MCF 10A (cell line): ENCODE measurements at regions not wholly inside any gene's neighbourhood (a gene's known extent, or its start where the extent isn't known, plus 50 kb on each side); places are given as distances from the start of the nearest gene placed in this dataset.

Experiments
- BruUV-seq: library from RNA; stranded (reverse); fragments of 400-500 nt; replicated peaks from 2 replicates; lab custom pipeline; 2021; lab: Mats Ljungman, UMichigan
- CTCF ChIA-PET: fragments of 300-600 bp; sonication (Branson Sonifier 250); formaldehyde crosslinking; extraction: SDS; loops from one replicate; lab custom pipeline; 2021; ENCODE audit warnings: antibody characterized with exemption, inconsistent platforms; lab: Yijun Ruan, JAX
- POLR2A ChIA-PET: fragments of 300-600, 350-650 bp; sonication (Branson Sonifier 250); formaldehyde crosslinking; extraction: SDS; loops from one replicate; lab custom pipeline; 2020; ENCODE audit warnings: antibody characterized with exemption, inconsistent platforms; lab: Yijun Ruan, JAX
- DNase-seq: peaks from one replicate; pipeline ENCODE4 v3.0.0-alpha.2; 2018; ENCODE audit not compliant: unreplicated experiment
- H3K27ac Mint-ChIP-seq: one replicate; pipeline ENCODE4 v1.8.0; 2022; ENCODE audit warnings: mild to moderate bottlenecking, low read depth, mixed read lengths; ENCODE audit not compliant: unreplicated experiment
- H3K27me3 Mint-ChIP-seq: one replicate; pipeline ENCODE4 v1.8.0; 2022; ENCODE audit warnings: mixed read lengths; ENCODE audit not compliant: insufficient read depth, unreplicated experiment
- H3K36me3 Mint-ChIP-seq: one replicate; pipeline ENCODE4 v1.8.0; 2022; ENCODE audit warnings: mild to moderate bottlenecking, moderate library complexity, mixed read lengths; ENCODE audit not compliant: insufficient read depth, unreplicated experiment
- H3K4me1 Mint-ChIP-seq: one replicate; pipeline ENCODE4 v1.8.0; 2022; ENCODE audit warnings: mixed read lengths; ENCODE audit not compliant: insufficient read depth, unreplicated experiment
- H3K4me3 Mint-ChIP-seq: one replicate; pipeline ENCODE4 v1.8.0; 2022; ENCODE audit warnings: mild to moderate bottlenecking, moderate library complexity, mixed read lengths; ENCODE audit not compliant: unreplicated experiment
- H3K9me3 Mint-ChIP-seq: one replicate; pipeline ENCODE4 v1.8.0; 2022; ENCODE audit warnings: mixed read lengths; ENCODE audit not compliant: unreplicated experiment
- CTCF ChIP-seq: fragments of 200-600 bp; IDR thresholded peaks from one replicate; pipeline ENCODE4 v1.8.0; 2022; ENCODE audit warnings: antibody characterized with exemption, mild to moderate bottlenecking; ENCODE audit not compliant: unreplicated experiment
- intact Hi-C: fragments of 100-400 bp; cut with micrococcal nuclease; formaldehyde crosslinking; loops from 2 replicates; pipeline ENCODE4 v1.14.1; 2022

DNA sequence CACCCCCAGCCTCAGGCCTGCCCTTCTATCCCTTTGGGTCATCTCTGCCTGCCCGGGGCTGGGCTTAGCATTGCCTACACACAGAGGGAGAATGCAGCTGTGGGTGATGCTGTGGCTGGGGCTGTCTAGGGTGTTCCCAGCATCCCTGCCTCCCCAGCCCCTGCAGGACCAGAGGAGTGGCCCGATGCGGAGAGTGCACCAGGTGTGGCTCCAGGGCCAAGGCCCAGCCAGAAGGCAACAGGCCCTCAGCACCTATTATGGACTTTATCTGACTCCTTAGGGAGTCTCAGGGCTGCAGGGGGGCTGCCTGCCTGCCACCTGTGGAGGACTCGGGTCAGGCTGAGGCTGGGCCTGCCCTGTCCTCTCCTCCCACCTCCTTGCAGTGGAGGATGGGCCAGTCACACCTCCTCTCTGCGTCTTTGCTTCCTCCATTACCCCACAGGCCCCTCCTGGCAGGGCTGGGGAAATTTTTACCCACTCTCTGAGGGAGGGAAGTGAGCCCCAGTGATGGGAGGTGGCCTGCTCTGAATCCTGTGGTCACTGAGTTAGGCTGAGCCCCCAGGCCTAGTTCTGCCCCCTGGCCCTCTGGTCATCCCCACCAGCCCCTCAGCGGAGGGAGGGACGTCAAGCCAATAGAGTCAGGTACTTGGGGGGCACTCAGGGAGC lies 92.9 kb upstream of the PCBD1 start:
- H3K4me1 Mint-ChIP-seq = no peaks in the 10 kb centered on the region
- H3K4me3 Mint-ChIP-seq = no peak overlapping the region
- no TSS peak for BruUV-seq
- no peaks in the 10 kb centered on the region for H3K36me3 Mint-ChIP-seq
- DNase-seq = no peak
- no peak for TF ChIP-seq CTCF
- ChIA-PET POLR2A (no interaction called here), CTCF (no interaction called here)
- intact Hi-C loops = no loop called here
- peaks cover 26% of the 10 kb centered on the region for H3K27me3 Mint-ChIP-seq
- H3K27ac Mint-ChIP-seq = no peak overlapping the region
- H3K9me3 Mint-ChIP-seq = no peaks in the 10 kb centered on the region

- Mint-ChIP-seq H3K27me3 (peaks cover 23% of the 10 kb centered on the region), H3K4me1 (no peaks in the 10 kb centered on the region)
- intact Hi-C loops = no loop called here
These were observed 93.6 kb upstream of the PCBD1 start for GRCh38 chr10:70981936-70982335.

DNA sequence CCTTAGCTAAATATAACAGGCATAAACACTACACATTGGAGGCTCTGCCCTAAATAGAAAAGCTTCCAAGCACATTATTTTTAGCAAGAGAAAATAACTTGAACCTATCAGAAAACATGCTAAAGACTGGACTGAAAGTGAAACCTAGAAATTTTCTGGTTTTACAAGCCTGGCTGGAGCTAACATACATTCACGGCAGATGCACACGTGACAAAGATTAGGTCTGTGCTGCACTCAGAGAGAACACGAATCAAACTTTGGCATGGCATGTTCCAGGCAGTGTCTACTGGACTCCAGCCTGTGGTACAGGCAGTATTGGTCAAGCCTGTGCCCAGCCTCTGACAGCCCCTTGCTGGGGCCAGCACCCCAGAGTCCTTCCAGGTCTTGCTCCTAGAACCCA lies 94.1 kb upstream of the PCBD1 start:
- TF ChIP-seq CTCF = no peak
- H3K27me3 Mint-ChIP-seq = peaks cover 25% of the 10 kb centered on the region
- CTCF ChIA-PET = interaction anchor here (1.2 kb wide), 1 partner anchor 79 kb away, joined by 3 read pairs; no protein-coding TSS in a partner anchor
- no peaks in the 10 kb centered on the region for H3K36me3 Mint-ChIP-seq
- POLR2A ChIA-PET = no interaction called here
- H3K4me1 Mint-ChIP-seq = no peaks in the 10 kb centered on the region
- no peak overlapping the region for H3K4me3 Mint-ChIP-seq
- no peak for DNase-seq
- H3K9me3 Mint-ChIP-seq = no peaks in the 10 kb centered on the region
- H3K27ac Mint-ChIP-seq = no peak overlapping the region
- no TSS peak for BruUV-seq
- intact Hi-C loops = no loop called here

More at GRCh38 chr10:70981936-70982335, 93.6 kb upstream of the PCBD1 start:
- no peaks in the 10 kb centered on the region for H3K9me3 Mint-ChIP-seq
- BruUV-seq = no TSS peak
- ChIA-PET POLR2A (no interaction called here), CTCF (no interaction called here)
- no peak for DNase-seq
- TF ChIP-seq CTCF = no peak
- no peak overlapping the region for H3K4me3 Mint-ChIP-seq
- H3K27ac Mint-ChIP-seq = no peak overlapping the region
- H3K36me3 Mint-ChIP-seq = no peaks in the 10 kb centered on the region

- no peak for TF ChIP-seq CTCF
- CTCF ChIA-PET = no interaction called here
- Mint-ChIP-seq H3K9me3 (no peaks in the 10 kb centered on the region), H3K4me1 (no peaks in the 10 kb centered on the region), H3K4me3 (no peak overlapping the region), H3K27ac (no peak overlapping the region), H3K27me3 (peaks cover 22% of the 10 kb centered on the region), H3K36me3 (no peaks in the 10 kb centered on the region)
- BruUV-seq = no TSS peak
- POLR2A ChIA-PET = no interaction called here
- intact Hi-C loops = no loop called here
- no peak for DNase-seq
These were observed 96.8 kb upstream of the PCBD1 start for GRCh38 chr10:70984986-70985722.
